Endothelial cell (in vitro differentiated cells): ENCODE measurements at regions not wholly inside any gene's neighbourhood (a gene's known extent, or its start where the extent isn't known, plus 50 kb on each side); places are given as distances from the start of the nearest gene placed in this dataset.

Experiments used
- DNase-seq: peaks from one replicate; pipeline ENCODE4 v3.0.0; 2021; ENCODE audit warnings: low spot score
- H3K27ac Mint-ChIP-seq: one replicate; pipeline ENCODE4 v1.8.0; 2021; ENCODE audit warnings: mixed read lengths, inconsistent platforms; ENCODE audit not compliant: unreplicated experiment
- H3K27me3 Mint-ChIP-seq: one replicate; pipeline ENCODE4 v1.8.0; 2021; ENCODE audit warnings: mild to moderate bottlenecking, moderate library complexity, mixed read lengths, inconsistent platforms; ENCODE audit not compliant: unreplicated experiment
- H3K36me3 Mint-ChIP-seq: one replicate; pipeline ENCODE4 v1.8.0; 2021; ENCODE audit warnings: mild to moderate bottlenecking, low read depth, mixed read lengths, inconsistent platforms; ENCODE audit not compliant: unreplicated experiment
- H3K4me1 Mint-ChIP-seq: one replicate; pipeline ENCODE4 v1.8.0; 2021; ENCODE audit warnings: mild to moderate bottlenecking, mixed read lengths, inconsistent platforms; ENCODE audit not compliant: unreplicated experiment
- H3K4me3 Mint-ChIP-seq: one replicate; pipeline ENCODE4 v1.8.0; 2021; ENCODE audit warnings: mild to moderate bottlenecking, mixed read lengths, inconsistent platforms; ENCODE audit not compliant: unreplicated experiment
- H3K9me3 Mint-ChIP-seq: one replicate; pipeline ENCODE4 v1.8.0; 2021; ENCODE audit warnings: mixed read lengths, inconsistent platforms; ENCODE audit not compliant: unreplicated experiment
- CTCF ChIP-seq: fragments of 200-600 bp; sonication (generic); IDR thresholded peaks from one replicate; pipeline ENCODE4 v1.5.0; 2021; ENCODE audit warnings: antibody characterized with exemption; ENCODE audit not compliant: unreplicated experiment

GRCh38 chr6:169406804-169407203 is 153.2 kb upstream of the THBS2 start:
- no peak for DNase-seq
- H3K9me3 Mint-ChIP-seq, result peaks cover 10% of the 10 kb centered on the region
- TF ChIP-seq CTCF, result no peak
- H3K27ac Mint-ChIP-seq, result no peak overlapping the region
- no peaks in the 10 kb centered on the region for H3K27me3 Mint-ChIP-seq
- no peak overlapping the region for H3K4me3 Mint-ChIP-seq
- H3K4me1 Mint-ChIP-seq, result no peaks in the 10 kb centered on the region
- peaks cover 17% of the 10 kb centered on the region for H3K36me3 Mint-ChIP-seq

GRCh38 chr6:169406034-169406433 is 152.4 kb upstream of the THBS2 start:
- no peaks in the 10 kb centered on the region for H3K27me3 Mint-ChIP-seq
- no peak for DNase-seq
- H3K4me3 Mint-ChIP-seq, result no peak overlapping the region
- peaks cover 16% of the 10 kb centered on the region for H3K36me3 Mint-ChIP-seq
- no peak overlapping the region for H3K27ac Mint-ChIP-seq
- peaks cover 10% of the 10 kb centered on the region for H3K9me3 Mint-ChIP-seq
- TF ChIP-seq CTCF, result no peak
- H3K4me1 Mint-ChIP-seq, result no peaks in the 10 kb centered on the region

GRCh38 chr6:169404828-169405227 is 151.2 kb upstream of the THBS2 start:
- H3K27me3 Mint-ChIP-seq, result no peaks in the 10 kb centered on the region
- peaks cover 10% of the 10 kb centered on the region for H3K9me3 Mint-ChIP-seq
- H3K27ac Mint-ChIP-seq, result no peak overlapping the region
- DNase-seq, result no peak
- TF ChIP-seq CTCF, result no peak
- H3K4me3 Mint-ChIP-seq, result no peak overlapping the region
- no peaks in the 10 kb centered on the region for H3K4me1 Mint-ChIP-seq
- peaks cover 5% of the 10 kb centered on the region for H3K36me3 Mint-ChIP-seq

GRCh38 chr6:169398342-169399105 is 144.9 kb upstream of the THBS2 start:
- no peak for TF ChIP-seq CTCF
- no peak overlapping the region for H3K27ac Mint-ChIP-seq

DNA sequence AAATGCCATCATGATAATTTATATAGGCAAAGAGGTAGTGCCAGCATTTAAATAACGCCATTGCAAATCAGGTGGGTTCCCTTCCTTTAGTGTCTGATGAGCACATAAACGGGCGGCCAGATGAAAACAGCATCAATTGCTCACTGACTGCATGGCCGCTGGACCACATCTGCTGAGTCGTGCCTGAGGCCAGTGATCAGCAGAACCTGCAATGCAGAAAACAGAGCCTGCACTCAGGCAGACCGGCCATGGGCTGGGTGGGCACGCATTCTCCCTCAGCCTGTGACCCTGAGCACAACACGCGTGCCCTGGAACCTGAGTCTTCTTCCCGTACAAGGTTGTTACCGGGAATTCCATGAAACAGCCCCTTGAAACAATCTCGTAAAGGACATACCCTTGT is 144.0 kb upstream of the THBS2 start:
- peaks cover 6% of the 10 kb centered on the region for H3K9me3 Mint-ChIP-seq
- H3K4me1 Mint-ChIP-seq, result no peaks in the 10 kb centered on the region
- DNase-seq, result no peak
- H3K4me3 Mint-ChIP-seq, result no peak overlapping the region
- TF ChIP-seq CTCF, result no peak
- peaks cover 7% of the 10 kb centered on the region for H3K36me3 Mint-ChIP-seq
- H3K27ac Mint-ChIP-seq, result no peak overlapping the region
- H3K27me3 Mint-ChIP-seq, result no peaks in the 10 kb centered on the region

More at GRCh38 chr6:169398342-169399105, 144.9 kb upstream of the THBS2 start:
- Mint-ChIP-seq H3K27me3 (no peaks in the 10 kb centered on the region), H3K4me1 (no peaks in the 10 kb centered on the region), H3K9me3 (peaks cover 6% of the 10 kb centered on the region), H3K4me3 (no peak overlapping the region), H3K36me3 (peaks cover 7% of the 10 kb centered on the region)
- DNase-seq, result no peak
